ENCODE measurements at regions not wholly inside any gene's neighbourhood (a gene's known extent, or its start where the extent isn't known, plus 50 kb on each side); places are given as distances from the start of the nearest gene placed in this dataset.

DNA sequence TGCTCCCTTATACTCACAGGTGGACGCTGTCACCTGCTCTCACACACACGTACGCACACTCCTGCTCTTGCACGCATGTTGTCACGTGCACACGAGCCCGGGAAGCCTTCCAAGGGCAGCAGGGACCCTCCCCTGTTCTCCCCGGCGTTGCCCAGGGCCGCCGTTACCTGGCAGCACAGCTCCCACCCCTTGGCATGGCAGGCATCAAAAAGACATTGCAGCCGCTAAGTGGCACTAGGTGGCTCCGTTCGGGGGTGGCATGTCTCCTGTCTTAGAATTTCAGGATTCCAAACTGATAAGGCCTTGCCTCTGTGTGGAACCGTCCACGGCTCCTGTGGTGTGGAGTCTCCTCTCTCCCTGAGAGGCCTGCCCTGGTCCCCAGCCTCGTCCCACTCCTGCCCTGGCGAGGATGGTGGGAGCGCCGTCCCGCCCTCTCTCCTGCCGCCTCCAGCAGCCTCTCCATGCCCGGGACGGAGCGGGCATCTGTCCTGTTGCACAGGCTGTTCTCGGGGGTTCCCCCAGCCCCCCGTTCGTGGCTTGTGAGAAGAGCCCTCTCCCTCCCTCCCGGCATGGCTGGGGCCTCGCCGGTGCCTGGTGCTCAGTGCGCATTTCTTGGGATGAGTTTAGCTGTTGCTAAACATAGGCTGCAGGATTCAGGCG, 126.7 kb upstream of the GSE1 start:
- TF ChIP-seq, protein P1, sequence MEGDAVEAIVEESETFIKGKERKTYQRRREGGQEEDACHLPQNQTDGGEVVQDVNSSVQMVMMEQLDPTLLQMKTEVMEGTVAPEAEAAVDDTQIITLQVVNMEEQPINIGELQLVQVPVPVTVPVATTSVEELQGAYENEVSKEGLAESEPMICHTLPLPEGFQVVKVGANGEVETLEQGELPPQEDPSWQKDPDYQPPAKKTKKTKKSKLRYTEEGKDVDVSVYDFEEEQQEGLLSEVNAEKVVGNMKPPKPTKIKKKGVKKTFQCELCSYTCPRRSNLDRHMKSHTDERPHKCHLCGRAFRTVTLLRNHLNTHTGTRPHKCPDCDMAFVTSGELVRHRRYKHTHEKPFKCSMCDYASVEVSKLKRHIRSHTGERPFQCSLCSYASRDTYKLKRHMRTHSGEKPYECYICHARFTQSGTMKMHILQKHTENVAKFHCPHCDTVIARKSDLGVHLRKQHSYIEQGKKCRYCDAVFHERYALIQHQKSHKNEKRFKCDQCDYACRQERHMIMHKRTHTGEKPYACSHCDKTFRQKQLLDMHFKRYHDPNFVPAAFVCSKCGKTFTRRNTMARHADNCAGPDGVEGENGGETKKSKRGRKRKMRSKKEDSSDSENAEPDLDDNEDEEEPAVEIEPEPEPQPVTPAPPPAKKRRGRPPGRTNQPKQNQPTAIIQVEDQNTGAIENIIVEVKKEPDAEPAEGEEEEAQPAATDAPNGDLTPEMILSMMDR (IDR thresholded peaks at IDR 0.05; ENCODE audit: low read depth, low read length, poor library complexity, severe bottlenecking), result no peak
- no peak for TF ChIP-seq EZH2phosphoT487 (IDR thresholded peaks at IDR 0.05; ENCODE audit: borderline replicate concordance, low read length)
